Endometrial microvascular endothelial cells (primary cell): ENCODE measurements at regions not wholly inside any gene's neighbourhood (a gene's known extent, or its start where the extent isn't known, plus 50 kb on each side); places are given as distances from the start of the nearest gene placed in this dataset.

ENCODE experiments used
- in situ Hi-C: cut with HindIII; loops from 2 replicates; pipeline ENCODE4 v1.10.0; 2017; ENCODE audit warnings: low sequenced_read_pairs, low pct_unique_long_range_greater_than_20kb; ENCODE audit errors: inconsistent ontology term

- in situ Hi-C loops: no loop called here
Measured at GRCh38 chr20:57804470-57805250, 94.8 kb upstream of the PMEPA1 start.

- in situ Hi-C loops: no loop called here
Measured at GRCh38 chr20:57803508-57804005, 93.7 kb upstream of the PMEPA1 start.

- in situ Hi-C loops: no loop called here
Measured at GRCh38 chr20:57802765-57803507, 93.1 kb upstream of the PMEPA1 start.

GRCh38 chr20:57801581-57801980, 91.8 kb upstream of the PMEPA1 start:
- in situ Hi-C loops: no loop called here

- in situ Hi-C loops: no loop called here
Measured at GRCh38 chr20:57800791-57801430, 91.1 kb upstream of the PMEPA1 start.

- in situ Hi-C loops: no loop called here
Measured at GRCh38 chr20:57797401-57797800, 87.6 kb upstream of the PMEPA1 start.

GRCh38 chr20:57795977-57796560, 86.3 kb upstream of the PMEPA1 start:
- in situ Hi-C loops: no loop called here

GRCh38 chr20:57795342-57795697, 85.5 kb upstream of the PMEPA1 start:
- in situ Hi-C loops: no loop called here

GRCh38 chr20:57794600-57795341, 85.0 kb upstream of the PMEPA1 start:
- in situ Hi-C loops: no loop called here

GRCh38 chr20:57794036-57794435, 84.2 kb upstream of the PMEPA1 start:
- in situ Hi-C loops: no loop called here

GRCh38 chr20:57793421-57793820, 83.6 kb upstream of the PMEPA1 start:
- in situ Hi-C loops: no loop called here

GRCh38 chr20:57792386-57793080, 82.7 kb upstream of the PMEPA1 start:
- in situ Hi-C loops: no loop called here

- in situ Hi-C loops: no loop called here
Measured at GRCh38 chr20:57791966-57792365, 82.2 kb upstream of the PMEPA1 start.

- in situ Hi-C loops: no loop called here
Measured at GRCh38 chr20:57791178-57791962, 81.6 kb upstream of the PMEPA1 start.

GRCh38 chr20:57790176-57790575, 80.4 kb upstream of the PMEPA1 start:
- in situ Hi-C loops: no loop called here

GRCh38 chr20:57788936-57789613, 79.3 kb upstream of the PMEPA1 start:
- in situ Hi-C loops: no loop called here
